GM18517 (cell line): ENCODE measurements at regions not wholly inside any gene's neighbourhood (a gene's known extent, or its start where the extent isn't known, plus 50 kb on each side); places are given as distances from the start of the nearest gene placed in this dataset.
"Not testable (repeated sequence)": the region's sequence is repeated elsewhere in the genome, so short reads cannot be mapped to it uniquely, and the experiment has no call there.

Source experiments
- ATAC-seq: cut with Tn5 transposase; IDR thresholded peaks from one replicate; pipeline ENCODE4 v1.9.1; 2021; ENCODE audit warnings: mild to moderate bottlenecking, moderate library complexity; ENCODE audit not compliant: unreplicated experiment

GRCh38 chr3:152620395-152620794 lies 214.5 kb upstream of the P2RY1 start:
- no peak for ATAC-seq

DNA sequence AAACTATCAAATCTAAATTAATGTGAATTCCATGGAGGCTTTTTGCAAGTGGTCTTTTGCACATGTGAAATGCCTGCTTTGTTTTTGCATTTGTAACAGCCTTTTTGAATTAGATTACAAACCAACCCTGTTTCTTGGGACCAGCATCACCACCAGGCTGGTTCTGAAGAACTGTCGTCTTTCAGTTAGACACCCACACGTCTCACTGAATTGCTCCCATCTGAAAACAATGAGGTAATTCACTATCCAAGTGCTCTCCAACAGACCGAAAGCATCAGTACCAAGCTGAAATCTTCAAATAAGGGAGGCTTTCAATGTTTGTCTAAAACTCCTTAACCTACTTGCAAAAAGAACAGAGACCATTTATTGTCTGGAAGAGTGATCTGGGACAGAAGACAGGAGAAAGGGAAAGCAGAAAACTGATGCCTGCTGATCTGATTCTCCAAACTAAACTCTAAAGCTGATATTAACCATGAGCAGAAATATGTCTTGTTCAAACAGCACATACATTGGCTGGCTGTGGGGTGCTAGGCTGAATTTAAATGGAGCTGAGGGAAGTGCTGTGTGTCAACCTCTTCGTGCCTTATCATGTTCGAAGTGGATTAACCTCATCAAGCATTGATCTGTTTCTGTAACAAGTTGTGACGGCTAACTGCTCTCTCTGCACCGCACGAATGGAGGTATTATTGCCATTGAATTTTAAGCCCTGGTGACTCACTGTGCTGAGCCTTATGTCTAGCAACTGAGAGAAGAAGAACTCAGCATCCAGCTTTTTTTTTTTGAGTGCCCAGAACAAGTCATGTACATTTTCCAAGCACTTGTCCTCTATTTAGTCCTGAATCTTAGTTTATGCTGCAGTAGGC lies 213.7 kb upstream of the P2RY1 start:
- no peak for ATAC-seq

- ATAC-seq = no peak
Measured at GRCh38 chr3:152621967-152622810, 212.7 kb upstream of the P2RY1 start.

DNA sequence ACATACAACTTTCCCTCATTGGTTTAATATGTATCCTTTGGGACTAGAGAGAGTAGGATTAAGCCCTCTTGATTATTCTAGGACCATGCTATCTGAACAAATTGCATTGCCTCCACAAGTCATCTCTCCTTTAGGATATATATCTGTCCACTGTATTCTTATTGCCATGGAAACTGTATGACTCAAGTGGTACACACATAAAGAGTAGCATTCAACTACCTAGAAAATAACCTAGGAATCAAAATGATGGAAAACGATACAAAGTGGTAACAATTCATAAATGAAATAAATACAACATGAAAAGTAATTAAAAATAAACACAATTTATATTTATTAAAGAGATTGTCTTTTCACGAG lies 212.1 kb upstream of the P2RY1 start:
- no peak for ATAC-seq

DNA sequence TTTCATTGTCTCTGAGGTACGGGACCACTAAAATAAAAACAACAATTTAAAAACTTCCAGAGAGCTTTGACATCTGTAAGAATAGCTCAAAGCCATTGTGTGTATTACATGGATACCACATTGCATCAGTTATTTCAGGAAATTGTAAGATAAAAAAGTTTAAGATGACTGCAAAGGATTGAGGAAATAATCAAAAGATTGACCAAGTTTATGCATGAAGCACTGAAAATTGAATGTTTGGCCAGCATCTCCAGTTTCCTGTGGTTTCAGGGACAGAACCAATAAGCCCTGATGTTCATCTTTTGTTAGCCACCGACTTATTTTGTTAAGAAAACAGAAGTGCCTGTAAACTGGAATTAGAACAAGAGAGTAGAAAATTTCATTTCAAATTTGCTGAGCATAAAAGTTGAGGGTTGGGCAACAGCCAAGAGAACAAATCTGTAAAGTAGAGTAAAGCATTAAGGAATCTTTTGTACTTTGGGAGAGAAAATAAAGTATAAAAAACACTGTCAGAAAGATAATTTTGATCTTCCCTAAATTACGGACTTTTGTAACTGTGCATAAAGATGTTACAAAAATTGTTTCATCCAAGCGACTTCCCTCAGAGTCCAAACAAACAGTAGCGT lies 211.5 kb upstream of the P2RY1 start:
- no peak for ATAC-seq

DNA sequence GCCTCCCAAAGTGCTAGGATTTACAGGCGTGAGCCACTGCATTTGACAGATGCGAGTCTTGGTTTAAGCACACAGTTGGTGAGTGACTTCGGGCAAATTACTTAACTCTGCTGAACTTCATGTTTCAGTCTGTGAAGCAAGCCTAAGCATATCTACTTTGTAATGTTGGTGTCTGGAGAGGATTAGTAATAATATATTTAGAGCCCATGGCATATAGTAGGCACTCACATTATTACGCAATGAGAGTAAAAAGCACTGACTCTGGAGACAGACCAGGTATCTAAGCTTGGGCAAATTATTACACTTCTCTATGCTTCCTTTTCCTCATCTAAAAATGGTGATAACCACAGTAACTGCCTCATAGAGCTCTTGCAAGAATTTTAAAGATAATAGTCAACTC lies 208.7 kb upstream of the P2RY1 start:
- ATAC-seq = no peak

DNA sequence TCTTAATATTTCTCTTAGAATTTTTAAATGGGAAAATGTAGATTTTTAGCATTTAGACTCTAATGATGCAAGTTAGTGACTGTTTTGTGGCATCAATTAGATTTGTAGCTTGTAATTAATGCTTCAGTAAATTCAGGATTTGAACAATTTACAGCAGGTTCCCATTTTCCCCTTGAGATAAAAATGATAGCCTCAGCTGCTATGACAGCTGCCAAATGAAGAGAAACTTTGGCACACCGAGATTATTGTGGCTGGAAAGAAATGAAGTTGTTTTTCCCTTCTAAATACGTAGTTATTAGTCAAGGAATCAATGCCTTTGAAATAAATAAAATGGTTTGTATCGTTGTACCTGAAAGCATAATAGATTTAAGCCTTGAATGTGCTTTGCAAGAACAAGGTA lies 206.4 kb upstream of the P2RY1 start:
- no peak for ATAC-seq

DNA sequence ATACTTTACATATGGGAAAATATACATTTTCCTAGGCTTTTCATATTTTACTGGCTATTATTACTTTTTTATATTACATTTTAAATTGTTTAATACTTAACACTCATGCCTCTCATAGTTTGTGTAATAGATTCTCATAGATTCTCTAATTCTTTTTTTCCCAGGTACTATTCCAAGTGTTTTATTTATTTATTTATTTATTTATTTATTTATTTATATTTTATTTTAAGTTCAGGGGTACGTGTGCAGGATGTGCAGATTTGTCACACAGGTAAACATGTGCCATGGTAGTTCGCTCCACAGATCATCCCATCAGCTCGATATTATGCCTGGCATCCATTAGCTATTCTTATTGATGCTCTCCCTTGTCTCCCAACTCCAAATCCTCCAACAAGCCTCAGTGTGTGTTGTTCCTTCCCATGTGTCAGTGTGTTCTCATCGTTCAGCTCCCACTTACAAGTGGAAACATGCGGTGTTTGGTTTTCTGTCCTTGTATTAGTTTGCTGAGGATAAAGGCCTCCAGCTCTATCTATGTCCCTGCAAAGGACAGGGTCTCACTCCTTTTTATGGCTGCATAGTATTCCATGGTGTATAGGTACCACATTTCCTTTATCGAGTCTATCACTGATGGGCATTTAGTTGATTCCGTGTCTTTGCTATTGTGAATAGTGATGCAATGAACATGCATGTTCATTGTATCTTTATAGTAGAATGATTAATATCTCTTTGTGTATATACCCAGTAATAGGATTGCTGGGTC lies 205.4 kb upstream of the P2RY1 start:
- ATAC-seq = no peak

DNA sequence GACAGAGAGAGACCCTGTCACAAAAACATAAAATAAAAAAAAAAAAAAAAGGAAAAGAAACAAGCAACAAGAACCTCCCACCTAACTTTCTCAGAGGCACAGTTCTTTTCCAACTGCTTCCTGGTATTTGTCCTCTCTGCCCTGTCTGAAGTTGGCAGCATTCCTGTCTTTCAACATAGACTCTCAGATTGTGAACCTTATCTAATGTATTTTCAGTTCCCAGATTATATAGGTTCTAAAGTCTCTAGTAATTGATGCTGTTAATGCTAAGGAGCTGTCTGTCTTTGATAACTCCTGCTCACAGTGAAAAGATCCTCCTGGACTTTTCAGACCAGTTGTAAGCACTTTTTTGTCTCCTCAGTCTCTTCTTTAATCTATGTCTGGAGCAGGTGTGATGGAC lies 199.5 kb upstream of the P2RY1 start:
- ATAC-seq = no peak

DNA sequence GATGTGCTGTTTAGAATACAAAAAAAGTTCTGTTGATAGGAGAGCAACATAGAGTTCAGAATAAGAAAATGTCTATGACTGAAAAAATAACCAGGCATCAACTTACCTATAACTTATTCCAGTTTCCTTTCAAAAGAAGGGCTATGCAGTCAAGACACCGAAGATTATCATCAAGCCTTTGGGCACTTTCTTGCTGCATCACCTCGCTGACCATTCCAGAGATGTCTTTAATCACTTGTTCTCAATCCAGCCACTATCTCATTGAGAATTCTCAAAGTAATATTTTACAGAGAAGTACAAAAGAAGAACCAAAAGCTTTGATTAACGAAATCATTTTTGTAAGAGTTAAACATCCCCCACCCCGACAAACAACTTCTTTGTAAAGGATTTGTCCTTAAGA lies 198.3 kb upstream of the P2RY1 start:
- ATAC-seq = no peak

GRCh38 chr3:152638214-152638613 lies 196.7 kb upstream of the P2RY1 start:
- ATAC-seq = no peak

DNA sequence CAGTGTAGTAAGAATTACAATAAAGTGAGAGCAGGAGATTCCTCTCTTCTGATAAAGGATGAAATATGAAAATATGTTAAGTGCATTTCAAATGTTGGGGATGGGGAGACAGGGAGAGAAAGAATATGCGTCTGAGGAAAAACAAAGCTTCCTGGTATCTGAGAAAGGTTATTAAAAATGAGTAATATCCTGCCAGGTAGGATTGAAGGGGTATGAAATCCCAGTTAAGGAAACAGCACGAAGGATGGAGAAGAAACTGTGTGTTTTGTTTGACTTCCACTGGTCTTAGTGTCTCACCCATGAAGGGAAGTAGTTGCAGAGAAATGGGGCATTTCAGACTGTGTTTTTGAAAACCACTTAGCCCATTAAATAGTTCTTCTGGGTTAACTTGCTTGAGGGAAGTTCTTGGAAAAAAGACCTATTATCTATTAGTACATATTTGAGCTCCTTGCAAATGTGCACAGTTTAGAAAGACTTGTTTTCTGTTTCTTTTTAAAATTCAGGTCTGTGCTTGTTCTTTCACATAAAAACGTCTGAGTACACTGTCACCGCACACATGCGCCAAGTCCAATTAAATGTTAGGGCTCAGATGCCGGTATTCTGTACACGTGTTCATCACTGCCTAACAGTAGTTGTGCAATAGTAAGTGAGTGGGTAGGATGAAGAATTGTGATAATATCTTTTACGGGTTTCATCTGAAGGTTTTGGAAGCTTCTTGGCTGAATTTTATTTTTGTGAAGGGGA lies 196.1 kb upstream of the P2RY1 start:
- no peak for ATAC-seq

DNA sequence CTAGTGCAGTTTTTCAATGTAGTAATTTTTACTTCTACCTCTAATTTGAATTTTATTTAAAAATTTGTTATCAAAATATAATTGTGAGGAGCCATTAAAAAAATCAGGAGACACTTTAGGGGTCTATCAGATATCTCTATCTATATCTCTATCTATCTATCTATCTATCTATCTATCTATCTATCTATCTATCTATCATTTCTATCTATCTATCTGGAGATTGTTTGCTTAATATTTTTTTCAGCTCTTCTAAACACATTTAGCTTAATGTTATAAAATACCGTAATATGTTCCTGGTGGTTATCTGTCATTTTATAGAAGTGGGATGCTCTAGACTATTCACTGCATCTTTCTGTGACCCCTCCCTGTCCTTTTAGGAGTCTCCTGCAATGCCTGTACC lies 193.7 kb upstream of the P2RY1 start:
- no peak for ATAC-seq

- no peak for ATAC-seq
Measured at GRCh38 chr3:152642658-152643057, 192.3 kb upstream of the P2RY1 start.

DNA sequence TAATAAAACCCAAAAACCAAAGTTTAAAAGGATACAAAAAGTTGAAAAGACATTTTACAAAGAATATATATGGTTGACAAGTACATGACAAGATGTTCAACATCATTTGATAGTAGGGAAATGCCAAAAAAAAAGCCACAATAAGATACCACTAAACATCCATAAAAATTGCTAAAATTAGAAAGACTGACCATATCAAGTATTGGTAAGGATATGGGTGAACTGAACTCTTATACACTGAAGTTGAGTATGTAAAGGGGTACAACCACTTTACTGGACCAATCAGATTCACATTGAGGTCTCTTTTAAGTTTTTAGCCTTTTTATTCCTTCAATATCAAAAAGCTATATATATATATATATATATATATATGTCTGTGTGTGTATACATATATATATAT lies 190.5 kb upstream of the P2RY1 start:
- ATAC-seq = no peak

DNA sequence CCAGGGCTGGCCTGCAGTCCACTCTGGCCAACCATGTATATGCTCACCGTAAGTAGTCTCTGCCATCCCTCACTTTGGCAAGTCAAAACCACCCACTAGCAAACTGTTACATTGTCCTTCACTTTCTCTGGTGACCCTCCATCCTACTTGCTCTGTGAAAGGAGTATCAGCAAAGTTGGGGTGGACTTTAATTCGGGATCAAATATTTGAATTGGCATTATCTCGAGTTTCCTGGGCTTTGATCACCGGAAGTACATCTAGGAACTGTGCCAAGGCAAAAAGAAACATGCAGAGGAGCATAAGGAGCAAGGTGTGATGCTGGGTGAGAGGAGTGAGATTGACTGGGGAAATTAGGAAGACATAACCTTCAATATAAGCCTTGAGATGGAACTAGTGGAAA lies 188.9 kb upstream of the P2RY1 start:
- ATAC-seq = no peak

- no peak for ATAC-seq
Measured at GRCh38 chr3:152650177-152650576, 184.8 kb upstream of the P2RY1 start.

GRCh38 chr3:152650923-152651322 lies 184.0 kb upstream of the P2RY1 start:
- ATAC-seq = not testable (repeated sequence)

- no peak for ATAC-seq
Measured at GRCh38 chr3:152656214-152656971, 178.5 kb upstream of the P2RY1 start.

- no peak for ATAC-seq
Measured at GRCh38 chr3:152656972-152657355, 178.0 kb upstream of the P2RY1 start.
